H7 (cell line): ENCODE measurements at regions not wholly inside any gene's neighbourhood (a gene's known extent, or its start where the extent isn't known, plus 50 kb on each side); places are given as distances from the start of the nearest gene placed in this dataset.

ENCODE experiments used
- DNase-seq: peaks from one replicate; pipeline ENCODE4 v3.0.0; 2012
- H3K27me3 ChIP-seq: 2 replicates; pipeline ENCODE4 v1.6.0; 2011; ENCODE audit warnings: mild to moderate bottlenecking, low read length; ENCODE audit not compliant: control insufficient read depth, insufficient read depth
- H3K36me3 ChIP-seq: replicated peaks from 2 replicates; pipeline ENCODE4 v1.5.1; 2011; ENCODE audit warnings: low read length; ENCODE audit not compliant: control insufficient read depth, insufficient read depth
- H3K4me3 ChIP-seq: 2 replicates; pipeline ENCODE4 v1.5.1; 2011; ENCODE audit warnings: low read depth, mild to moderate bottlenecking, control low read depth, low read length, moderate library complexity; ENCODE audit not compliant: insufficient read depth

DNA sequence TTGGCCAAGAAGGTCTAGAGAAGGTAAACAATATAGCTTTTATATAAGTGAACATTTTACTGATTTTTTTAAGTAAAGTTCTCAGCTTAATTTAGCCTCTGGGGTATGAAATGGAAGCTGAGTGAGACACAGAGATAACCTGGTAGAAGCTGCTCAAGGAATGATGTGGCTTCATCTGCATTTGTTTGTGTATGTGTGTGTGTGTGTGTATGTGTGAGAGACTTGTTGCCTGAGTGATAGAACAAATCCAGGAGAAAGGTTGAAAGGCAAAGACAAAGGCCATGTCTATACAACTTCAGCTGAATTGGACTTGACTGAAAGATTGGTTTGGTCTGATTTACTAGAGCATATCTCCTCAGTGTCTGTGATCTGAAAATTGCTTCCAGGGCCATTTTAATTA lies 63.6 kb downstream of the PCDH7 start:
- no peaks in the 10 kb centered on the region for H3K36me3 ChIP-seq
- DNase-seq = no peak
- H3K4me3 ChIP-seq = no peak overlapping the region
- no peaks in the 10 kb centered on the region for H3K27me3 ChIP-seq

DNA sequence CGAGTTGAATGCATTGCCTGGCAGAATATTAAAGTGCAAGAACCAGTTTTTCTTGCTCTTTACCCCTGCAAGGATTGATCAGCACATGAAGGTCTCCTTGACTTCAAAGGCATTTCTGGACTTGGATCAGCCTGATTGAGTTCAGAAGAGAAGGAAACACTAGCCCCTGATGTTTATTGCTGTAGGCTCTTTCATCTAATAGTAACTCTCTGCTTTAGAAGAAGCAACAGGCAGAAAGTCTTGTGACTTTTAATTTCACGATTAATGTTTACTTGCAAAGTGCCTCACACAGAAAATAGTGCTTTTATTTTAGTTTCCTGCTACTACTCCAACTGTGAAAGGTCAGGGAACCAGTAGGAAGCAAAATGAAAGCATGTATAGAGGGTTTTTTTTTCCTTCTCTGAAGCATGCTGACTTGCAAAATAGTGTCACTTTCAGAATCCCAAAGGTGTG lies 69.1 kb downstream of the PCDH7 start:
- H3K4me3 ChIP-seq = no peak overlapping the region
- DNase-seq = no peak
- H3K27me3 ChIP-seq = no peaks in the 10 kb centered on the region
- no peaks in the 10 kb centered on the region for H3K36me3 ChIP-seq

DNA sequence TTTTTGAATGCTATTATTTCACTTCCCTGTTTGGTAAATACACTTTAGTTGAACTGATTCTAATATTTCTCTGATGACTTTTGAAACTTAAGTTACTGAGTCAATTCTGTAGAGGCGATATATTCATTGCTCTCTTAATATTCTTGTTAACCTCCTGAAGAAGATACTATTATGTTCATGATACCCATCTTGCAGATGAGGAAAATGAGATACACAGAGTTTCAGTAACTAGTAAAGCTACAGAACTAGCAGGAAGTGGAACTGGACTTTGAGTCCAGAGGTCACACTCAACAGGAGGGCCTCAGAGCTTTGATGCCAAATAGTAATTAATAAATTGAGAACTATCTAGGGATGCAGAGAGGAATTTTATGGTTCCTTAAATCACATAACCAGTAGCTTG lies 70.0 kb downstream of the PCDH7 start:
- DNase-seq = no peak
- H3K27me3 ChIP-seq = no peaks in the 10 kb centered on the region
- H3K4me3 ChIP-seq = no peak overlapping the region
- no peaks in the 10 kb centered on the region for H3K36me3 ChIP-seq

DNA sequence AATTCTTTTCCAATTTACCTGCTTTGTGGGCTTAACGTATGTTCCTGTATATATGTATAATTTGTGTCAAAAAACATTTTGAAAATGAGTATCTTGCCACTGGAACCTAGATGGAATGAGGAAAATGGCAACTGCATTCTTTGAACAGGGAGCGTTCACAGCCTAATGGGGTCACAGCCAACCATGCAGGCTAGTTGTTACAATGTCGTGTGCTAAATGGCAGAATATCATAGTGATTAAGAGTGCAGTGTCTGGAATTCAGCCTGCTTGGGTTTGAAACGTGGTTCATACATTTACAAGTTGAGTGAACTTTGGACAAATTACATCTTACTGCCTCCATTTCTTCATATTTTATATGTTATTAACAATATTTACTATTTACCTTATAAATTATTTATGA lies 70.8 kb downstream of the PCDH7 start:
- no peak for DNase-seq
- no peak overlapping the region for H3K4me3 ChIP-seq
- no peaks in the 10 kb centered on the region for H3K36me3 ChIP-seq
- H3K27me3 ChIP-seq = no peaks in the 10 kb centered on the region

DNA sequence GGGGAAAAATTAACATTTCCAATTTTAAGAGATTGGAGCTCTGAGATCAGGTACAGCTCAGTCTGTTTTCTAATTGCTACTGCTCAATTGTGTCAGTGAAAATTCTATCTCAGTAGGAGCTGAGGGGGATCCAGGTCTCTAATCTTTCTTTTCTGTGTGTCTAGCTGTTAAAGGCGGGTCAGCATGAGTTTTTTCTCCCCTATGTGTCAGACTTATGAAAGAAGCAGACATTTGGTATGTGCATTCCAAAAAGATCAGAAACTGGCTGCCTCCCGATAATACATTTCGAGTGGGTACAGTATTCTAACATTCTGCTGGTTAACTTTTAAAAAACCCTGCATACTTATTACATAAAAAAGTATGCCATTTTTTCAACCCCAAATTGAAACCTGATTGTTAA lies 72.4 kb downstream of the PCDH7 start:
- Histone ChIP-seq H3K27me3 (no peaks in the 10 kb centered on the region), H3K36me3 (no peaks in the 10 kb centered on the region), H3K4me3 (no peak overlapping the region)
- no peak for DNase-seq

DNA sequence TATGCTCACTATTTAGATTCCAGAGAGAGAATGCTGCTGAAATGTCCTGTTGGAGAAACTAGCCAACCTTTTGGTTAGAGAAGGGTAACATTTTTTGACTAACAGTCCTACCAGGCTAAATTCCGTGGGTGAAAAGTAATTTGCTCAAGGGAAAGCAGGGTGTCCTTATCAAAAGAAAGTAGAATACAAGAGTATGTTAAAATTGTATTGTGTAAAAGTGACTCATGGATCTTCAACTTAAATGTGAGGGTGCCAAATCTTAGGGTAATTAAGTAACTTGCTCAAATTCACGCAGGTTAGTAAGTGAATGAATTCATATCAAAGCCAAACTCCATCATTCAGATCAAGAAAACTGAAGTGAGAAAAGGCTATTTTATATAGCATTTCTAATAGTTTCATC lies 81.7 kb downstream of the PCDH7 start:
- Histone ChIP-seq H3K27me3 (no peaks in the 10 kb centered on the region), H3K4me3 (no peak overlapping the region), H3K36me3 (no peaks in the 10 kb centered on the region)
- no peak for DNase-seq

DNA sequence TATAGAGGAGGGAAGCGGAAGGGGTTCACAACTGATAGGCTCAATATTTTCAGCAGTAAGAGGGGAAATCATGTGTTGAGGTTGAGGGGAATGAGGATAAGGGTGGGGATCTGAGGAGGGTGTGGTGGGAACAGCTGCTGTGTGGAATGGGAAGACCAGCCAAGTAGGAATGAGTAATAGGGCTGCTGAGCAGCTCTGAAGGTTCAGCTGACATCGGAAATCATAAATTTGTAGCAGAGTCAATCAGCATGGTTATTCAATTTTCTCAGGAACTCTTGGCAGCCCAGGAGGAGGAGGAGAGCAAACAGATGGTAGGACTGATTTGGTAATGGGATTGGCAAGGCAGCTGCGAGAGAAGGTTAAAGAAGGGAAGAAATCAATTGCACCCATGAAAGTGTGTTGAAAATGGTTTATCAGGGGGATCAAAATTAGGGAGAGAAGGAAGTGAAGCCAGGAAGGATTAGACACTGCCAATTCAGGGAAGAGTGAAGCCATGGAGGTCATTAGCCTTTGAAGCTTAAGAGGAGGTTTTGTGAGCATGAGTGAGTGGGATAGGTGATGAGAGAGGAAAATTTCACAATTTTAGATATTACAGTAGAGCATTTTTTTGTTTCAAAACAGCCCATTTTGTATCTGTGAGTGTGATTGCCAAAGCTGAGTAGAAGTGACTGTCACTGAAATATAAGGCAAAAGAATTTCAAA lies 82.6 kb downstream of the PCDH7 start:
- Histone ChIP-seq H3K27me3 (no peaks in the 10 kb centered on the region), H3K4me3 (no peak overlapping the region), H3K36me3 (no peaks in the 10 kb centered on the region)
- DNase-seq = no peak

DNA sequence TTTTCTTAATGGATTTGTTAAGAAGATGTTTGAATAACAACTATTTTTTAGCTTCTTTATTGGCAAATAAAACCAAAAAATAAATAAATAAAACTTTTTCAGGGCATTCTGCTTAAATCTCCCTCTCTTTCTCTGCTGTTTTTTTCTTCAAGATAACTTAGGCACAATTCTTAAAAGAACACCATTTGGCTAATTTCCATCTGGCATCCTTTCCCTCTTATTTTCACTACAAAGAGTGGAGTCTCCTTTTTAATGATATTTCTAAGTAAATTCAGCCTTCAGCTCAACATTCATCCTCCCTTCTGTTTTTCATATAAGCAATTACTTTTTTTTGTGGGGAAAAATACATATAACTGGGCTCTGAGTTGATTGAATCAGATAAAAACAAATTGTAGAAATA lies 88.1 kb downstream of the PCDH7 start:
- H3K36me3 ChIP-seq = no peaks in the 10 kb centered on the region
- no peaks in the 10 kb centered on the region for H3K27me3 ChIP-seq
- H3K4me3 ChIP-seq = no peak overlapping the region
- no peak for DNase-seq

DNA sequence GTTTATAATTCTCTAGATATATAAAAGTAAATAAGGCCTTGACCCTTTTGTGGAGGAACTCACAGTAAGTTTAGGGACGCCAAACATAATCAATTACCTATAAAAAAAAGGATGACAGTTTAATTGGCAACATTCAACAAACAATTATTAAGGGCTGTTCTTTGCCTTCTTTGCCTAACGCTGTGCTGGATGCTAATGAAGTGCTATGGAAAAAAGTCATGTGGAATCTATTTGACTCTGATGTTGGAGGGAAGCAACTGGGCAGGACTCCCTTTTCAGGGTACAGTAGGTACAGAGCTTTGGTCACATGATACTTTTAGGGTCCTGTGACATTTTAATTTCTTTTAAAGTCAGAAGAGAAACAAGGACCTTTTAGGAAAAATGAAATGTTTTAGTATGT lies 91.1 kb downstream of the PCDH7 start:
- no peaks in the 10 kb centered on the region for H3K36me3 ChIP-seq
- no peak for DNase-seq
- no peak overlapping the region for H3K4me3 ChIP-seq
- H3K27me3 ChIP-seq = no peaks in the 10 kb centered on the region

DNA sequence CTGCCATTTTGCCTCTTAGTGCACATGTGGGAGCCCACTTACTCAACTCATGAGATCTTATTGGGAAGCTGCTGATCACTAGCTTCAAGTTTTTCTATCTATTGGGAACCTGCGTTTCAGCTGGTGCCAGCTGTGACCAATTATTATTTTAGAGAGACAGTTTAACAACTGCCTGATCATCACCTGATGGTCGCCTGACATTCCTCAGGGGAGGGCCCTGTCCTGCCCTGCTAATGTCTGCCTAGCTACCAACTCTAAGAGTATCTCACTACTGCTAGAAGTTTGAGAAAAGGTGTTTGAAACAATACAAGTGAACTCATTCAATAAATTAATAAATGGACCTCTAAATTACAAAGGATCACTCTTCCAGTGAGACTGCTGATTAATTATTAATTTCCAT lies 95.5 kb downstream of the PCDH7 start:
- DNase-seq = no peak
- Histone ChIP-seq H3K36me3 (no peaks in the 10 kb centered on the region), H3K4me3 (no peak overlapping the region), H3K27me3 (no peaks in the 10 kb centered on the region)

DNA sequence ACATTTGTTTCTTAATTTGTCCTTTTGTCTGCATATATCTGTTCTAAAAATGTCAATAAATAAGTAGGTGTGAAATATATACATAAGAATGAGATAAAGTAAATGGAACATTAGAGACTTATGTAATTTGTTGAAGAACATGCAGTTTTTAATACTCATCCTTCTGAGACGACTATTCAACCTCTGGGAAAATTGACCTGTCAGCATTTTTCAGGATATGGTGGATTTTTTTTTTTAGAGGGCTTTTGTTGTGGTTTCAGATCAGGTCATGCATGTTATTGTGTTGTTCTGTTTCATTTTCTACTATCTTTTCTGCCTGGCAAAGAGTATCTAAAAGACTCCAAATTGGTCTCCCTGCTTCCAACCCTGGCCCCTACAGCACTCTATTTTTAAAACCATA lies 97.3 kb downstream of the PCDH7 start:
- Histone ChIP-seq H3K4me3 (no peak overlapping the region), H3K36me3 (no peaks in the 10 kb centered on the region), H3K27me3 (no peaks in the 10 kb centered on the region)
- no peak for DNase-seq

DNA sequence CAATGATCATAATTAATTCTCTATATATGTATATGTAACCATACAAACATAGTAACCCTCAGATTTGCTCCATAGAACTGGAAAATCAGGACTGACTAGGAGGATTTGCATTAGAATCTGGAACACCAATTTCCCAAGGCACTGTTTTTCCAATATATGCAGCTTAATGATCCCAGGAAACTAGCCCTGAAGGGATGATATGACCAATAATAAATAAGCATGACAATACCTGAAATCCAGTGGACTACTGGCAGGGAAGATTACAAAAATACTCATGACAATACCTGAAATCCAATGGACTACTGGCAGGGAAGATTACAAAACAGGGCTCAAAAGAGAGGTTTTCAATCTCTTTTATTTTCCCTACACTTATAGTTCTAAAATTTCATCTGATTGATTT lies 98.4 kb downstream of the PCDH7 start:
- no peak for DNase-seq
- H3K36me3 ChIP-seq = no peaks in the 10 kb centered on the region
- H3K4me3 ChIP-seq = no peak overlapping the region
- H3K27me3 ChIP-seq = no peaks in the 10 kb centered on the region

DNA sequence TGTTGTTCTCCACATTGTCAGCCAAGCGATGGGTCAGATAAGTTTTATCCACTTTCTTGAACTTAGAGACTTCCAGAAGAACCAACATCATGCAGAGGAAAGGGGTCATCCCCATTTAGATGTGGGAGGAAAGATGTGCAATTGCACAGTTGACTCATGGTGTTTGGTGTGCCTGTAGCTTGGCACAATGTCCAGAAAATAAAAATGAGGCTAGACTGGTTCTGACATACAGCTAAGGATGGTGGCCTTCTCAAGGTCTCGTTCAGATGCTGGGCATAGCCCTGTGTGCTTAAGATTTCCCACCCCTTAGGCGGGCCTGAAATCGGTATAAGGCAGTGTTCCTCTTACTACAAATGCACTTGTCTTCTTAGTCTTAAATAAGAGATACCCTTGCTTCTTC lies 101.1 kb downstream of the PCDH7 start:
- Histone ChIP-seq H3K36me3 (no peaks in the 10 kb centered on the region), H3K4me3 (no peak overlapping the region), H3K27me3 (no peaks in the 10 kb centered on the region)
- no peak for DNase-seq

DNA sequence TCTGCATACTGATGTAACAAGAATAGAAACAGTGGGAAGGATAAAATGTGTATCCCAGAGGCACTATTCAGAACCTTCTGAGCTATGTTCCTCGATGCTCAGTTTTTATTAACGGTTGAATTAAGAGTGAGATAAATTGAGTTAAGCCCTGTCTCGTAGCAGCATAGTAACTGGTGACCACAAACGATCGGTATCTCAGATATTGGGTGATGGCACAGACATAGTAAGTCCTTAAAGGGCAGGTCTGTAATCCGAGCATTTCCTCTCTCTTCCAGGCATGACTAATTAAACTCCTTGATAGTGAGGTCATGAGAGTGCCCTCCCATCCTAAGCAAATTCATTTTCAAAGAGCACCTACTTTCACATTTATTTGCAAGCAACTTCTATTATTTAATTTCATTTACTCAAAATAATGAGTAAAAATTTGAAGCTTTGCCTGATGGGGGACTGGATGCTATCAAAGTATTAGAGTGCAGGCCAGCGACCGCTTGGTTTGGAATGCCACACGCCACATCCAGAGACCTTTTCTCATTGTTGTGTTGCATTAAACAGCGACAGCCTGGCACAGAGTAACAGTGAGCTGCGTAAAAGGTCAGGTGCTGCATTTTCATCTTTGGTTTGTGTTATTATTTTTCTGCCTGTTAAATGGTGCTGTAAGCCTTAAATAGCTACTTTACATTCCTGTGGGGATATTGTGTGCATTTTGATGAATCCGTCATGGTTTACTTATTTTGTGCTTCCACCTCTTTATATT lies 101.9 kb downstream of the PCDH7 start:
- no peak for DNase-seq
- Histone ChIP-seq H3K4me3 (no peak overlapping the region), H3K27me3 (no peaks in the 10 kb centered on the region), H3K36me3 (no peaks in the 10 kb centered on the region)

DNA sequence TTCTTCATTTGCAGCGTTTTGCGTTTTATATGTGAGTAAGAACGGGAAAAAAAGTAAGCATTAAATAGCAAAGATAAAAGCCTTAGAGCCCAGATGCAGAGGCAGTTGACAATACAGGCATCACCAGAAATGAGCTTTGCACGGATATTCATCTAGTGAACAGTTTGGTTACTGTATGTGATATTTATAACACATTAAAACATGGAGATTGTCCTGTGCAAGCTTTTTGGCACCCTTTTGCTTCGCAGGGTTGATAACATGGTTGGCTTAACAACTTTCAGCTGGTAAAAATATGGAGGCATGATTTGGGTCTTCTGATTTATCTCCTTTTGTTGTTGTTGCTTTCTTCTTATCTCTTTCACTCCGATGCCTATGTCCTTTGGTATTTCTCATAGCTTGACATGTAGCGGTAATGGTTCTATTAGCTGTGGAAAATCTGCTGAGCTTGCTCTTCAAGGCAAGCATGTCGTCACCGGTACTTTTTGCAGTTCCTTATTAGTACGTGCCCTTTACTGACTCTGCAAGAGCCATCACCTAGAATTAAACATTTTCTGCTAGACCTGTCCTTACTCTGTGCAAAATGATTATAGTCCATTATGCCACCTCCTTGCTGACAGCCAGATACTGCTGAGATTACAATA lies 102.9 kb downstream of the PCDH7 start:
- H3K27me3 ChIP-seq = no peaks in the 10 kb centered on the region

More for the DNA sequence above, 102.9 kb downstream of the PCDH7 start:
- H3K36me3 ChIP-seq = no peaks in the 10 kb centered on the region
- DNase-seq = no peak
- H3K4me3 ChIP-seq = no peak overlapping the region
